Osteoblast (primary cell): ENCODE measurements at regions not wholly inside any gene's neighbourhood (a gene's known extent, or its start where the extent isn't known, plus 50 kb on each side); places are given as distances from the start of the nearest gene placed in this dataset.

ENCODE experiments used
- DNase-seq: peaks from one replicate; pipeline ENCODE4 v3.0.0; 2011; ENCODE audit warnings: low spot score, mixed read lengths; ENCODE audit not compliant: insufficient read length; ENCODE audit errors: missing footprints
- H2AFZ ChIP-seq: 2 replicates; pipeline ENCODE4 v1.6.0; 2011; ENCODE audit warnings: mild to moderate bottlenecking, low read length
- H3K27ac ChIP-seq: 2 replicates; pipeline ENCODE4 v1.5.1; 2011; ENCODE audit warnings: mild to moderate bottlenecking, low read depth, low read length, moderate library complexity
- H3K27me3 ChIP-seq: 2 replicates; pipeline ENCODE4 v1.6.0; 2012; ENCODE audit warnings: mild to moderate bottlenecking, control low read depth, inconsistent platforms, low read length, moderate library complexity; ENCODE audit not compliant: insufficient read depth
- H3K36me3 ChIP-seq: 2 replicates; pipeline ENCODE4 v1.5.1; 2011; ENCODE audit warnings: mild to moderate bottlenecking, low read length, control low read depth, moderate library complexity; ENCODE audit not compliant: insufficient read depth
- H3K4me1 ChIP-seq: 2 replicates; pipeline ENCODE4 v1.5.1; 2011; ENCODE audit warnings: mild to moderate bottlenecking, low read length, control low read depth, moderate library complexity; ENCODE audit not compliant: insufficient read depth
- H3K4me2 ChIP-seq: 2 replicates; pipeline ENCODE4 v1.6.0; 2011; ENCODE audit warnings: mild to moderate bottlenecking, low read length; ENCODE audit not compliant: insufficient read depth
- H3K4me3 ChIP-seq: fragments of 200-600 bp; sonication (generic); 3 replicates; pipeline ENCODE4 v1.5.1; 2012; ENCODE audit warnings: mild to moderate bottlenecking, low read length, inconsistent platforms; ENCODE audit not compliant: insufficient read depth
- H3K79me2 ChIP-seq: 2 replicates; pipeline ENCODE4 v1.6.0; 2012; ENCODE audit warnings: mild to moderate bottlenecking, low read length, control low read depth, inconsistent platforms; ENCODE audit not compliant: insufficient read depth
- H3K9me3 ChIP-seq: 2 replicates; pipeline ENCODE4 v1.5.1; 2011; ENCODE audit warnings: low read depth, low read length, control low read depth
- H4K20me1 ChIP-seq: 2 replicates; pipeline ENCODE4 v1.6.0; 2012; ENCODE audit warnings: mild to moderate bottlenecking, low read length, control low read depth; ENCODE audit not compliant: insufficient read depth
- CTCF ChIP-seq: IDR thresholded peaks from 2 replicates; pipeline ENCODE4 v1.5.1; 2011; ENCODE audit warnings: mild to moderate bottlenecking, low read depth, low read length, moderate library complexity; ENCODE audit errors: extremely low read depth

DNA sequence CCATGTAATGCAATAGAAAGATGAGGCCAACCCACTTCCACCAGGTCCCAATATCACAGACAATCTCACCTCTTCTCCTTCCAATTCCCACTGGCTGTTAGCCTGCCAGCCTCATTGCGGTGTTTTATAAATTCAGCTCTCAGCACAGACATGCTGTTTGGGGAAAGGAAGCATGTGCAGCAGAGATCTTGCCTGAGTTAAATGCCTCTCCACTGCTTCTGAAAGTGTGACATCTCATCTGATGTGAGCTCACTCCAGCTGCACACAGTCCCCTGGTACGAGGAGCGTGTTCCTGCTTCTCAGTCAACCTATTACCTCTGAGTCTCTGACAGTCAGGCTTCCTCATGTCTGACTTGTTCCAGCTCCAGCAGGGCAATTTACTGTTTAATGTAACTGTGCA is 122.7 kb upstream of the GUCY1A2 start:
- Histone ChIP-seq H3K27me3 (no peaks in the 10 kb centered on the region), H3K4me1 (no peaks in the 10 kb centered on the region), H3K36me3 (no peaks in the 10 kb centered on the region), H3K9me3 (peaks cover 2% of the 10 kb centered on the region), H2AFZ (no peak overlapping the region), H3K4me2 (no peak overlapping the region), H3K4me3 (no peak overlapping the region), H3K27ac (no peak overlapping the region), H4K20me1 (no peaks in the 10 kb centered on the region), H3K79me2 (no peaks in the 10 kb centered on the region)
- TF ChIP-seq CTCF, result no peak
- no peak for DNase-seq

- DNase-seq, result no peak
- no peak for TF ChIP-seq CTCF
- Histone ChIP-seq H3K27ac (no peak overlapping the region), H3K4me1 (no peaks in the 10 kb centered on the region), H3K79me2 (no peaks in the 10 kb centered on the region), H3K9me3 (peaks cover 2% of the 10 kb centered on the region), H3K4me3 (no peak overlapping the region), H3K36me3 (no peaks in the 10 kb centered on the region), H4K20me1 (no peaks in the 10 kb centered on the region), H3K4me2 (no peak overlapping the region), H2AFZ (no peak overlapping the region), H3K27me3 (no peaks in the 10 kb centered on the region)
Observed at GRCh38 chr11:107139396-107139795, 121.1 kb upstream of the GUCY1A2 start.

- Histone ChIP-seq H3K4me1 (no peaks in the 10 kb centered on the region), H3K27ac (no peak overlapping the region), H3K27me3 (no peaks in the 10 kb centered on the region), H3K4me2 (no peak overlapping the region), H3K36me3 (no peaks in the 10 kb centered on the region), H3K4me3 (no peak overlapping the region), H3K9me3 (peaks cover 2% of the 10 kb centered on the region), H4K20me1 (no peaks in the 10 kb centered on the region), H2AFZ (no peak overlapping the region), H3K79me2 (no peaks in the 10 kb centered on the region)
- no peak for TF ChIP-seq CTCF
- DNase-seq, result no peak
Observed at GRCh38 chr11:107136892-107137291, 118.6 kb upstream of the GUCY1A2 start.

GRCh38 chr11:107131756-107132155 is 113.5 kb upstream of the GUCY1A2 start:
- H3K27ac ChIP-seq, result no peak overlapping the region
- peaks cover 3% of the 10 kb centered on the region for H3K9me3 ChIP-seq
- no peak overlapping the region for H3K4me2 ChIP-seq
- no peaks in the 10 kb centered on the region for H3K4me1 ChIP-seq
- no peak overlapping the region for H3K4me3 ChIP-seq
- H4K20me1 ChIP-seq, result no peaks in the 10 kb centered on the region
- TF ChIP-seq CTCF, result no peak
- no peaks in the 10 kb centered on the region for H3K79me2 ChIP-seq
- no peak overlapping the region for H2AFZ ChIP-seq
- no peaks in the 10 kb centered on the region for H3K36me3 ChIP-seq
- DNase-seq, result no peak
- H3K27me3 ChIP-seq, result no peaks in the 10 kb centered on the region
